GM18507 (cell line): ENCODE measurements at regions not wholly inside any gene's neighbourhood (a gene's known extent, or its start where the extent isn't known, plus 50 kb on each side); places are given as distances from the start of the nearest gene placed in this dataset.
A peak's percentile ranks its signal among the peaks of the same experiment; 100 is the strongest.
"Not testable (repeated sequence)": the region's sequence is repeated elsewhere in the genome, so short reads cannot be mapped to it uniquely, and the experiment has no call there.

Experiments used
- DNase-seq: peaks from one replicate; pipeline ENCODE4 v3.0.0; 2011; ENCODE audit warnings: low read depth; ENCODE audit not compliant: insufficient read length; ENCODE audit errors: extremely low spot score
- FAIRE-seq: peaks from 2 replicates; lab custom pipeline; 2011; peaks lifted over from hg19 to GRCh38; lab: Jason Lieb, UNC

GRCh38 chr5:86671536-86671935 lies 53.8 kb downstream of the COX7C start:
- FAIRE-seq, result no peak
- DNase-seq, result no peak

- no peak for DNase-seq
- FAIRE-seq, result no peak
Measured at GRCh38 chr5:86674069-86674468, 56.3 kb downstream of the COX7C start.

- DNase-seq (no peak), FAIRE-seq (no peak)
Measured at GRCh38 chr5:86675311-86675710, 57.6 kb downstream of the COX7C start.

- no peak for DNase-seq
- FAIRE-seq, result peak; percentile 61
Measured at GRCh38 chr5:86679529-86679928, 61.8 kb downstream of the COX7C start.

GRCh38 chr5:86679949-86680348 lies 62.2 kb downstream of the COX7C start:
- FAIRE-seq (no peak), DNase-seq (no peak)

GRCh38 chr5:86684222-86684621 lies 66.5 kb downstream of the COX7C start:
- DNase-seq (no peak), FAIRE-seq (no peak)

- no peak for DNase-seq
- FAIRE-seq, result no peak
Measured at GRCh38 chr5:86686046-86686445, 68.3 kb downstream of the COX7C start.

- DNase-seq (no peak), FAIRE-seq (no peak)
Measured at GRCh38 chr5:86688406-86688805, 70.7 kb downstream of the COX7C start.

- DNase-seq (no peak), FAIRE-seq (no peak)
Measured at GRCh38 chr5:86689103-86689729, 71.5 kb downstream of the COX7C start.

- DNase-seq (no peak), FAIRE-seq (no peak)
Measured at GRCh38 chr5:86709157-86709881, 91.6 kb downstream of the COX7C start.

- FAIRE-seq (no peak), DNase-seq (no peak)
Measured at GRCh38 chr5:86716121-86716520, 98.4 kb downstream of the COX7C start.

GRCh38 chr5:86731319-86732117 lies 113.8 kb downstream of the COX7C start:
- FAIRE-seq, DNase-seq: not testable (repeated sequence)

GRCh38 chr5:86735370-86735769 lies 117.6 kb downstream of the COX7C start:
- DNase-seq (no peak), FAIRE-seq (no peak)

GRCh38 chr5:86737579-86737978 lies 119.8 kb downstream of the COX7C start:
- no peak for FAIRE-seq
- no peak for DNase-seq

GRCh38 chr5:86748538-86749105 lies 130.9 kb downstream of the COX7C start:
- FAIRE-seq, result no peak
- no peak for DNase-seq

GRCh38 chr5:86749841-86750240 lies 132.1 kb downstream of the COX7C start:
- FAIRE-seq, result no peak
- no peak for DNase-seq

- FAIRE-seq (no peak), DNase-seq (no peak)
Measured at GRCh38 chr5:86756839-86757238, 139.1 kb downstream of the COX7C start.

- DNase-seq (no peak), FAIRE-seq (no peak)
Measured at GRCh38 chr5:86757824-86758223, 140.1 kb downstream of the COX7C start.

- no peak for FAIRE-seq
- DNase-seq, result no peak
Measured at GRCh38 chr5:86760661-86761060, 142.9 kb downstream of the COX7C start.

GRCh38 chr5:86763929-86764328 lies 146.2 kb downstream of the COX7C start:
- DNase-seq (no peak), FAIRE-seq (no peak)
